ENCODE measurements at regions not wholly inside any gene's neighbourhood (a gene's known extent, or its start where the extent isn't known, plus 50 kb on each side); places are given as distances from the start of the nearest gene placed in this dataset.
"Not testable (repeated sequence)": the region's sequence is repeated elsewhere in the genome, so short reads cannot be mapped to it uniquely, and the experiment has no call there.

GRCh38 chr10:101280511-101280910 lies 51.2 kb upstream of the LBX1 start:
- no peak overlapping the region for H3K27ac ChIP-seq
- H3K27me3 ChIP-seq = peaks cover 3 to 14% of the 10 kb centered on the region in 2 donors
- no peak for TF ChIP-seq CTCF (IDR thresholded peaks at IDR 0.05)
- H3K9me3 ChIP-seq = no peaks in the 10 kb centered on the region
- no peak for DNase-seq (ENCODE audit: low spot score)
- H3K4me1 ChIP-seq = peaks cover 0 to 12% of the 10 kb centered on the region in 2 donors
- no peaks in the 10 kb centered on the region for H3K36me3 ChIP-seq
- H3K4me3 ChIP-seq = no peak overlapping the region

- H3K36me3 ChIP-seq; DNase-seq (ENCODE audit: low spot score); H3K4me3 ChIP-seq; H3K9me3 ChIP-seq; H3K27ac ChIP-seq: not testable (repeated sequence)
- Histone ChIP-seq H3K27me3 (peaks cover 3 to 17% of the 10 kb centered on the region in 2 donors), H3K4me1 (peaks cover 0 to 12% of the 10 kb centered on the region in 2 donors)
These were observed 51.7 kb upstream of the LBX1 start for GRCh38 chr10:101280921-101281320.

- Histone ChIP-seq H3K36me3 (no peaks in the 10 kb centered on the region), H3K4me3 (no peak overlapping the region), H3K4me1 (peaks cover 0 to 12% of the 10 kb centered on the region in 2 donors), H3K9me3 (no peaks in the 10 kb centered on the region), H3K27ac (no peak overlapping the region), H3K27me3 (peaks cover 3 to 17% of the 10 kb centered on the region in 2 donors)
- no peak for DNase-seq (ENCODE audit: low spot score)
- no peak for TF ChIP-seq CTCF (IDR thresholded peaks at IDR 0.05)
These were observed 53.7 kb upstream of the LBX1 start for GRCh38 chr10:101282947-101283346.

GRCh38 chr10:101283762-101284100 lies 54.5 kb upstream of the LBX1 start:
- no peaks in the 10 kb centered on the region for H3K36me3 ChIP-seq
- TF ChIP-seq CTCF (IDR thresholded peaks at IDR 0.05) = no peak
- no peak for DNase-seq (ENCODE audit: low spot score)
- H3K4me1 ChIP-seq = peaks cover 0 to 12% of the 10 kb centered on the region in 2 donors
- no peak overlapping the region for H3K27ac ChIP-seq
- no peaks in the 10 kb centered on the region for H3K9me3 ChIP-seq
- peak overlapping the region in 1 of 2 donors; percentile 32 for H3K4me3 ChIP-seq
- H3K27me3 ChIP-seq = peaks cover 3 to 17% of the 10 kb centered on the region in 2 donors

- no peak for DNase-seq (ENCODE audit: low spot score)
- H3K36me3 ChIP-seq = no peaks in the 10 kb centered on the region
These were observed 55.0 kb upstream of the LBX1 start for GRCh38 chr10:101284101-101284743.

More at GRCh38 chr10:101284101-101284743, 55.0 kb upstream of the LBX1 start:
- H3K27me3 ChIP-seq = peaks cover 3 to 17% of the 10 kb centered on the region in 2 donors
- H3K9me3 ChIP-seq = no peaks in the 10 kb centered on the region
- H3K27ac ChIP-seq = no peak overlapping the region
- peaks cover 0 to 12% of the 10 kb centered on the region in 2 donors for H3K4me1 ChIP-seq
- peak overlapping the region in 1 of 2 donors; percentile 32 for H3K4me3 ChIP-seq
- no peak for TF ChIP-seq CTCF (IDR thresholded peaks at IDR 0.05)
